SKM-1 treated with dmso at 0.1 percent for 144 hours (cell line): ENCODE measurements at regions not wholly inside any gene's neighbourhood (a gene's known extent, or its start where the extent isn't known, plus 50 kb on each side); places are given as distances from the start of the nearest gene placed in this dataset.
"Not testable (repeated sequence)": the region's sequence is repeated elsewhere in the genome, so short reads cannot be mapped to it uniquely, and the experiment has no call there.

Source experiments
- DNase-seq: peaks from one replicate; lab custom pipeline; 2025; ENCODE audit not compliant: unreplicated experiment; lab: John Stamatoyannopoulos, UW

GRCh38 chr6:50959081-50959641, 140.5 kb downstream of the TFAP2B start:
- no peak for DNase-seq

- DNase-seq = peak; percentile 53
Observed at GRCh38 chr6:50961611-50962010, 142.9 kb downstream of the TFAP2B start.

GRCh38 chr6:50962213-50962759, 143.6 kb downstream of the TFAP2B start:
- DNase-seq = peak; percentile 43

- DNase-seq = peak; percentile 13
Observed at GRCh38 chr6:50963952-50964351, 145.3 kb downstream of the TFAP2B start.

GRCh38 chr6:50965495-50965894, 146.8 kb downstream of the TFAP2B start:
- no peak for DNase-seq

- DNase-seq = no peak
Observed at GRCh38 chr6:50966532-50966931, 147.9 kb downstream of the TFAP2B start.

GRCh38 chr6:50966986-50967385, 148.3 kb downstream of the TFAP2B start:
- DNase-seq = no peak

- not testable (repeated sequence) for DNase-seq
Observed at GRCh38 chr6:50968246-50968645, 149.6 kb downstream of the TFAP2B start.

GRCh38 chr6:50970908-50971307, 152.2 kb downstream of the TFAP2B start:
- DNase-seq = no peak

GRCh38 chr6:50973464-50973863, 154.8 kb downstream of the TFAP2B start:
- DNase-seq = no peak

GRCh38 chr6:50974319-50974718, 155.6 kb downstream of the TFAP2B start:
- no peak for DNase-seq

- no peak for DNase-seq
Observed at GRCh38 chr6:50975216-50975615, 156.5 kb downstream of the TFAP2B start.

- DNase-seq = no peak
Observed at GRCh38 chr6:50976907-50977306, 158.2 kb downstream of the TFAP2B start.

GRCh38 chr6:50977796-50978195, 159.1 kb downstream of the TFAP2B start:
- no peak for DNase-seq

- no peak for DNase-seq
Observed at GRCh38 chr6:50978380-50979170, 159.9 kb downstream of the TFAP2B start.

GRCh38 chr6:50979171-50979525, 160.5 kb downstream of the TFAP2B start:
- DNase-seq = no peak

- no peak for DNase-seq
Observed at GRCh38 chr6:50984135-50984534, 165.5 kb downstream of the TFAP2B start.

- no peak for DNase-seq
Observed at GRCh38 chr6:50986319-50986718, 167.6 kb downstream of the TFAP2B start.

GRCh38 chr6:50989123-50989522, 170.5 kb downstream of the TFAP2B start:
- DNase-seq = no peak

- DNase-seq = no peak
Observed at GRCh38 chr6:50990750-50991446, 172.2 kb downstream of the TFAP2B start.

GRCh38 chr6:50992232-50992631, 173.6 kb downstream of the TFAP2B start:
- DNase-seq = no peak
